Liver (tissue), 3 donors: ENCODE measurements at regions not wholly inside any gene's neighbourhood (a gene's known extent, or its start where the extent isn't known, plus 50 kb on each side); places are given as distances from the start of the nearest gene placed in this dataset.

ENCODE experiments used
- CTCF ChIP-seq: fragments of 150-350 bp; IDR thresholded peaks from 2 replicates; pipeline ENCODE4 v1.5.1; 2017; ENCODE audit warnings: improper control_type of control experiment, low read depth, low read length; ENCODE audit not compliant: missing input control
- JUND ChIP-seq, 2 donors: IDR thresholded peaks; 2 replicates each; pipeline ENCODE4 v1.6.1; 2016; ENCODE audit warnings: antibody characterized with exemption in 2 of 2
- SP1 ChIP-seq: IDR thresholded peaks from 2 replicates; pipeline ENCODE4 v1.6.1; 2018; ENCODE audit warnings: antibody characterized with exemption, mild to moderate bottlenecking
- TAF1 ChIP-seq: conservative IDR thresholded peaks from 2 replicates; pipeline ENCODE4 v1.6.1; 2016; ENCODE audit warnings: antibody characterized with exemption, mild to moderate bottlenecking
- donor health status: healthy.
- donor health status: healthy.

GRCh38 chr5:24849210-24849609 is 204.4 kb upstream of the CDH10 start:
- TF ChIP-seq CTCF: no peak
- no peak for TF ChIP-seq SP1
- no peak for TF ChIP-seq JUND (IDR thresholded peaks at IDR 0.05)
- no peak for TF ChIP-seq TAF1
